Astrocyte of the spinal cord (primary cell): ENCODE measurements at regions not wholly inside any gene's neighbourhood (a gene's known extent, or its start where the extent isn't known, plus 50 kb on each side); places are given as distances from the start of the nearest gene placed in this dataset.

Experiments
- DNase-seq: peaks from one replicate; pipeline ENCODE4 v3.0.0; 2011; ENCODE audit warnings: low read depth, low spot score
- H3K4me3 ChIP-seq: 2 replicates; pipeline ENCODE4 v1.5.1; 2011; ENCODE audit warnings: low read depth, mild to moderate bottlenecking, low read length, moderate library complexity
- in situ Hi-C: cut with HindIII; loops from 2 replicates; pipeline ENCODE4 v1.10.0; 2017; ENCODE audit warnings: low sequenced_read_pairs
- TF ChIP-seq, protein P1 (sequence below): IDR thresholded peaks from 2 replicates; pipeline ENCODE4 v1.5.1; 2012; ENCODE audit warnings: low read depth, mild to moderate bottlenecking, low read length, inconsistent platforms

DNA sequence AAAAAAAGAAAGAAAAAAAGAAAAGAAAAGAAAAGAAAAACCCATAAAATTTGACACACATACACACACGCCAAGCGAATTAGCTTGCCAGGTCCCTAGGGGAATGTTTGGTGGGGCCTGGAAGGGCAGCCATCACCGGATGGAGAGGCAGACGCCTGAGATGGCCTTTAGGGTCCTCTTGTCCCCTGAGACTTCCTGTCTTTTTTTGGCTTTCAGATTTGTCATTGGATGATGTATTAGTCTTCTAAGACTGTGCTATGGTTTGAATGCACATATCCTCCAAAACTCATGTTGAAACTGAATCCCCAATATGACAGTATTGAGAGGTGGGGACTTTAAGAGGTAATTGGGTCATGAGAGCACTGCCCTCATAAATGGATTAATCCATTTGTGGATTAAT is 211.8 kb downstream of the TOMM20 start:
- in situ Hi-C loops, result no loop called here
- H3K4me3 ChIP-seq, result no peak overlapping the region
- DNase-seq, result no peak
- TF ChIP-seq, protein P1, sequence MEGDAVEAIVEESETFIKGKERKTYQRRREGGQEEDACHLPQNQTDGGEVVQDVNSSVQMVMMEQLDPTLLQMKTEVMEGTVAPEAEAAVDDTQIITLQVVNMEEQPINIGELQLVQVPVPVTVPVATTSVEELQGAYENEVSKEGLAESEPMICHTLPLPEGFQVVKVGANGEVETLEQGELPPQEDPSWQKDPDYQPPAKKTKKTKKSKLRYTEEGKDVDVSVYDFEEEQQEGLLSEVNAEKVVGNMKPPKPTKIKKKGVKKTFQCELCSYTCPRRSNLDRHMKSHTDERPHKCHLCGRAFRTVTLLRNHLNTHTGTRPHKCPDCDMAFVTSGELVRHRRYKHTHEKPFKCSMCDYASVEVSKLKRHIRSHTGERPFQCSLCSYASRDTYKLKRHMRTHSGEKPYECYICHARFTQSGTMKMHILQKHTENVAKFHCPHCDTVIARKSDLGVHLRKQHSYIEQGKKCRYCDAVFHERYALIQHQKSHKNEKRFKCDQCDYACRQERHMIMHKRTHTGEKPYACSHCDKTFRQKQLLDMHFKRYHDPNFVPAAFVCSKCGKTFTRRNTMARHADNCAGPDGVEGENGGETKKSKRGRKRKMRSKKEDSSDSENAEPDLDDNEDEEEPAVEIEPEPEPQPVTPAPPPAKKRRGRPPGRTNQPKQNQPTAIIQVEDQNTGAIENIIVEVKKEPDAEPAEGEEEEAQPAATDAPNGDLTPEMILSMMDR, result no peak

GRCh38 chr1:234915924-234916675 is 212.5 kb downstream of the TOMM20 start:
- in situ Hi-C loops, result no loop called here
- TF ChIP-seq, protein P1, result no peak
- no peak overlapping the region for H3K4me3 ChIP-seq
- DNase-seq, result no peak

DNA sequence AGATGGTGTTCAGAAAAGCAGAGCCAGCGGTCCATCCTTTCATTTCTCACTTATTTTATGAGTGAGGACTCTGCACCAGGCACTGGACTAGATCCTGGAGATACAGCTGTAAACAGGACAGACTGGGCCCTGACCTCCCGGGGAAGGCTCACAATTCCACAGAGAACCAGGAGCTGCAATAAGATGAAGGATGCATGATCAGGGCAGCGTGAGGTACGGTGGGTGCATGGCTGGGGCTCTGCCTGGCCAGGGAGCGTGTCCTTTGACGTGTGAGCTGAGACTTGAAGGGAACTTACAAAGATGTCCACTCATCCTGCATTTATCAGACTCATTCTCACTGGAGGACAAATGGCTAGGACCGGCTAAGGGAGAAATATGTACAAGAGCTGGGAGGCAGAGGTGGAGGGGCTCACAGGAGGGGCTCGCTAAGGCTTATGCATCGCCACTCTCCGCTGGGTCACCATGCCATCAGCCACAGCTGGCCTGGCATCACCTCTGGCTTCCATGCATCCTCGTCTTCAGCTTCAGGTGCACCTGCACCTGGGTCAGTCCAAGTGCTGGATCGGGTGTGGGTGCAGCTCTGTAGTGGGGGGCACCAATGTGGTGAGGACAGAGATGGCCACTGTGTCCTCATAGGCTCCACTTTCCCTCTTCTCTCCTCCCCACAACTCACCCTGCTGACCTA is 213.9 kb downstream of the TOMM20 start:
- TF ChIP-seq, protein P1, result no peak
- in situ Hi-C loops, result no loop called here
- no peak overlapping the region for H3K4me3 ChIP-seq
- DNase-seq, result no peak

- TF ChIP-seq, protein P1, result no peak
- in situ Hi-C loops, result no loop called here
- H3K4me3 ChIP-seq, result no peak overlapping the region
- no peak for DNase-seq
Observed at GRCh38 chr1:234913771-234914170, 214.9 kb downstream of the TOMM20 start.

DNA sequence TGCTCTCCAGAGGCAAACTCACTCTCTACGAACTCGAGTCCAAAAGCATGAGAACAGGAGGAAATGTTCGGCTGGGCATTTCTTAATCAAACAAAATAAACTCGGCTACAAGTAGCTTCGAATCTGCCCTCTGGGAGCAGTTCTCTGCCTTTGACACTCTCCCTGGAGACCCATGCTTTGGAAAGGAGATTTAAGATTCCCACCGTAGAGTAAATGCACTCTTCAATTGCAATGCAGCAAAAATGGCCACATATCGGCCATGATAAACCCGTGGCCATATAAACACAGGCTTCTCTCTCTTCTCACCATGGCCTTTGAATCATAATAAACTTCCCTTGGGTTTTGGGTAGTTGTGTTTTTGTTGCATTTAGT is 215.4 kb downstream of the TOMM20 start:
- no peak for DNase-seq
- in situ Hi-C loops, result no loop called here
- TF ChIP-seq, protein P1, result no peak

GRCh38 chr1:234912548-234913277 is 215.9 kb downstream of the TOMM20 start:
- TF ChIP-seq, protein P1, result peak; percentile 12
- DNase-seq, result no peak
- H3K4me3 ChIP-seq, result no peak overlapping the region
- in situ Hi-C loops, result no loop called here

More for the DNA sequence above, 215.4 kb downstream of the TOMM20 start:
- no peak overlapping the region for H3K4me3 ChIP-seq
